NCI-H2227 (cell line): ENCODE measurements at regions not wholly inside any gene's neighbourhood (a gene's known extent, or its start where the extent isn't known, plus 50 kb on each side); places are given as distances from the start of the nearest gene placed in this dataset.

Source experiments
- DNase-seq: peaks from one replicate; lab custom pipeline; 2025; ENCODE audit not compliant: unreplicated experiment; lab: John Stamatoyannopoulos, UW

DNA sequence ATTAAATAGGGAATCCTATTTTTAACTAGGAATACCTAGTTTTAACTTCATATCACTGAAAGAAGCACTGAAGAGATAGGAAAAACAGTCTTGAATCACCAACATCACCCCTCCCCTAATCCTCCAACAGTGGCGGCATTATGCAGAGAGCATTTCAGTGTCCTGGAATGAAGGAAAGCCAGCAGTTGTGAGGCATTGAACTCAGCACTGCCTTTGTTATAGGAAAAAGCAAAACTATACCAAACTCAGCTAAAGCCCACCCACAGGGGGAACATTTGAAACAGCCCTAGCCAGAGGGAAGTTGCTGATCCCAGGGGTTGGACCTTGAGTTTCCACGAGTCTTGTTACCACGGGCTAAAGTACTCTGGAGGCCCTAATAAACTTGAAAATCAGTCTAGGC is 310.6 kb upstream of the EDIL3 start:
- DNase-seq: no peak

GRCh38 chr5:84693256-84693655 is 308.6 kb upstream of the EDIL3 start:
- no peak for DNase-seq

DNA sequence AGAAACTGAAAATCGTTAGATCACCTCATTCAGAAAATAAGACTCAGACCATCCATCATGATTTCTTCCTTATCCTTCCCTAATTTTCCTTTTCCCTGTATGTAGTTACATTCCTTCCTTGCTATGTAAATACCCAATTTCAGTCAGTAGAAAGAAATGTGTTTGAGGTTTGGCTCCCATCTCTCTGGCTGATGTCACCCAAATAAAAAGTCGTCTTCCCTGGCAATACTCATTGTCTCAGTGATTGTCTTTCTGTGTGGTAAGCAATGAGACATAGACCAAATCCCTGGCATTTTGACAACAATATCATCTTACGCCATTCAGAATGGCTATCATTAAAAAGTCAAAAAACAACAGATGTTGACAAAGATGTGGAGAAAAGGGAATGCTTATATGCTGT is 303.9 kb upstream of the EDIL3 start:
- no peak for DNase-seq

DNA sequence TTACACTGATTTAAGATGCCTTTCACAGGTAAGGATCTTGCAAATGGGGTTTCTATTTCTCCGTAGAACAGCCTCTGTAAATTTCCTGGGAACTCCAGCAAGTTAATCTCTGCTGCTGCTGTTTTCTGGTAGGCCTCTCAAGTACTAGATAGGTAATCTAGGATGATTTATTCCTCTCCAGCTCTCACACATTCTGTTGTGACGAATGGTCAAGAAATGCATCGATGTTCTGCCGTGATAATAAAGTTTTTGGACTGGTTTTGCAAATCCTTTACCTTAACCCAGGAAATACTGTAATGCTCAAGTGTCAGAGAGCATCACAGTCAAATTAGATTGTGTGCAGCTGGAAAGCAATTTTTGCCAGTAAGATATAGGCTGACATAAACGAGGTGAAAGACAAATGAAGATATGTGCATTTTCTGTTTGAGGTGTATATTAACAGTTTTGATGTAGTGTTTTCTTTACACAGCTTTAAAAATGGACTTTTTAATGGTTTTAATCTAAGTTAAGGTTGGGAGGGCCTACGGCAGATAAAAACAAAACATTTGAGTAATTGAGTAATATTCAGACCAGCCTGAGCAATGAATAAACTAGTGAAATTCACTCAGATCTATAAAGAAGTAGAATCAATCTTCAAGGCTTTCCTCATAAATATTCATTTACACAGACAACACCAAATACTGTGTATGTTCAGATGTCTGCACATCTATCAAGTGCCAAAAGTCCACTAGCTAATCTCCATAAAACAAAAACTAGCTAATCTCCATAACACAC is 300.6 kb upstream of the EDIL3 start:
- no peak for DNase-seq

DNA sequence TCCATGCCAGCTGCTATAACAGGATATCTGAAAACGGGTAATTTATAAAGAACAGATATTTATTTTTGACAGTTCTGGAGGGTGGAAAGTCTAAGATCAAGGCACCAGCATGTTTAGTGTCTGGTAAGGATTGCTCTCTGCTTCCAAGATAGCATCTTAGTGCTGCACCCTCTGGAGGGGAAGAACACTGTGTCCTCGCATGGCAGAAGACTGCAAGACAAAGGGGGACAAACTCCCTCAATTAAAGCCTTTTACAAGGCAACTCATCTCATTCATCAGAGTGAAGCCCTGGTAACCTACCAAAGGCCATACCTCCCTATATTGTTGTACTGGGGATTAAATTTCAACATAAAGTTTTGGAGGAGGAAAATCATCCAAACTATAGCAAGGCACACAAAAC is 298.9 kb upstream of the EDIL3 start:
- no peak for DNase-seq

GRCh38 chr5:84682531-84682930 is 297.9 kb upstream of the EDIL3 start:
- DNase-seq: no peak

DNA sequence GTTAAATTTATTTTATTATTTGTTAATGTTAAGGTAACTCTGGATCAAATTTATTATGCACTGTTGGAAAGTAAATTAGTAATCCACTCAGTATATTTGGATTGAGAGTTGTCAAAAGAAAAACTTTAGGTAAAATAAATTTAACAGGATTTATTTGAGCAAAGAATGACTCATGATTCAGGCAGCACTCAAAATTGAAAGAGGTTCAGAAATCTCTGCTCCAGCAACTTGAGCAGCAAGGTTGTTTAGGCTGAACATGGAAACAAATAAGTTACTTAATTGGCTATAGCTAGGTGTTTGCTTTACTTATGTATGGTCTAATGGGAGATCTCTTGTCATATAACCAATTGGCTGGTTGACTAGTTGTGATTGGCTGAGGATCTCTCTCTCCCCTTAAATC is 296.2 kb upstream of the EDIL3 start:
- no peak for DNase-seq

GRCh38 chr5:84673785-84674184 is 289.1 kb upstream of the EDIL3 start:
- DNase-seq: no peak

- DNase-seq: no peak
These were observed 282.9 kb upstream of the EDIL3 start for GRCh38 chr5:84667576-84667975.

DNA sequence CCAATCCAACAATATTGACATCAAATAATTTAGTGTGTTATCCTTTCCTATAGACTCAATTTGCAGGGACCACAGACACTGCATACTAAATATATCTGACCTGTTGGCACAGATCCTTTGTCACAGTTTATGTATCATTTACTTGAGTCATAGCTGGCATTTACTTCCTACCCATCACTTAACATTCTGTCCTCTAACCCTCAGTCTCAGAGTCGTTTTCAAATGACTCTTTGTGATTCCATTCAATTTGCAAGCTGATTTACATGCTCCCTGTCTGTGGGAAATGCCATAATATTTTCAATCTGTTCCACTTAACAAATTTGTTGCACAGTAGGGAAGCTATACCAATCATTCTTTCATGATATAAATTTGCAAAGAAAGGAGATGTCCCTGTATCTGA is 265.7 kb upstream of the EDIL3 start:
- DNase-seq: no peak

DNA sequence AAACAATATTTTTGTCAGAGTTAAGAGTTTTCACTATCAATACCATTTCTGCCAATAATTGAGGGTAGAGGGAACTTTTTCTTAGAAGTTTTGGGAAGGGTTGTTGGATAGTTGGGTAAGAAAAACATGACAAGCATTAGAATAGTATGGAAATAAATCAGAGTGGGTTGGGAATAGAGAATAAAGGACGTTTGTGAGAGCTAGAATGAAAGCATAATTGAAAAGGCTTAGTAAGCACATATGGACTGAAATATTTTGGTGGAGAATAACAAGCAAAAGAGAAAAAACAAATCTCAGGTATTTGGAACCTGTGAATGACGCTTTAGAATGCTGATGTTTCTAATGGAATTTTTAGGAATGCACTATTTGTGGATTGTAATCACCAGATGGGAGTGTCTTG is 262.9 kb upstream of the EDIL3 start:
- no peak for DNase-seq

GRCh38 chr5:84642795-84643194 is 258.1 kb upstream of the EDIL3 start:
- DNase-seq: no peak

- DNase-seq: no peak
These were observed 257.6 kb upstream of the EDIL3 start for GRCh38 chr5:84642324-84642723.

DNA sequence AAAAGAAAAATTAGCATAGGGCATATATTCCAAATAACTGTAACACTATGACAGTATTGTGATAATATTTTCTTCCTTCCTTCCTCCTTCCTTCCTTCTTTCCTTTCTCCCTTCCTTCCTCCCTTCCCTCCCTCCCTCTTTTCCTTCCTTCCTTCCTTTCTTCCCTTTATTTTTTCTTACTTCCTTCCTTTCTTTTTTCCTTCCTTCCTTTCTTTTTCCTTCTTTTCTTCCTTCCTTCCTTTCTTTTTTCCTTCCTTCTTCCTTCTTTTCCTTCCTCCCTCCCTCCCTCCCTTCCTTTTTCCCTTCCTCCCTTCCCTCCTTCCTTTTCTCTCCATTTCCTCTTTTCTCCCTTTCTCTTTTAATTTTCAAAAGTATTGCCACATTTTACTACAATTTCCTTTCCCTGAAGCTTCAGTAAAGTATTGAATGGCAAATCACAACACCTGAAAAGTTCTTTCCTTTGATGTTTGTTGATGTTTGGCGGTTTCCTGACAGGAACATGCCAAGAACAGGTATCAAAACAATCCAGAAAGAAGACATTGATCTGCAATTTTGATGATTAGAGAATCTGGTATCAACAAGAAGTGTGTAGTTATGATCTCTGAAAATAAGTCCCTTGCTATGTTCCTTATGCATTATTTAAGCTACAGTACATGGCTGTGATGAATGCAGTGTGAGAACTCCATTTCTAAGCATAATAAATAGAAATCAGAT is 253.1 kb upstream of the EDIL3 start:
- no peak for DNase-seq

GRCh38 chr5:84635235-84636055 is 250.8 kb upstream of the EDIL3 start:
- DNase-seq: no peak

GRCh38 chr5:84634256-84634655 is 249.6 kb upstream of the EDIL3 start:
- DNase-seq: no peak

DNA sequence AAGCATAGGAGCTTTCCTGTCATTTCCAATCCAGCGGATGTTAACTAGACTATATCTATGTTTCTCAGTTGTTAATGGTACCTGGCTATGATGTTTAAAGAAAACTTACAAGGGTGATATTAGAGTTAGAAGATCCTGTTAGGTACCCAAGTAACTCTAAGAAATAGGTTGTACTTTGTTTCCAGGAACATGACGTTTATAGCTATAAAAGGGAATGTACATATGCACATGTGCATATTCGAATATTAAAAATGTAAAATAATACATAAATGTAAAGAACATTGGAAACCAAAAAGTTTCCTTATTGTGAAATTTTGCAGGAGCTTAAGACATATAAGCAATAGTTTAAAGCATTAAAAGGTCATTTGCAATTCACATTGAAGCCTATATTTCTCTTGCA is 247.7 kb upstream of the EDIL3 start:
- no peak for DNase-seq

GRCh38 chr5:84628918-84629317 is 244.2 kb upstream of the EDIL3 start:
- DNase-seq: no peak

DNA sequence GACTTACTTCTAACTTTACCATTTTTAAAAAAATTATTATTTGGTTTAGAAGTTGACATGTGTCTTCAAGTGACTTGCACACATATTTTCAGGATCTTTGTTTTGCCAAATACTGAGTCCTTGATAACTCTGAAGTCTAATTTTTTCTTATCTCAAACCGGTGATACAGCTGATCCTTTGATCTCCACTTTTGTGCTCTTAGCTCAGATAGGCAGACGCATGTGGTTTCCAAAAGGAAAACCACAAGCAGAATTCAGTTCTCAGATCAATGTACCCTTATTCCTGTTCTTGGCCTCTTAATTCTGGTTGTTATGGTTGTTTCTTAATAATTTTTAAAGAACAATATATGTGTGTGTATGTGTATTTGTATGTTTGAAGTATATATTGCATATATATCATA is 238.3 kb upstream of the EDIL3 start:
- DNase-seq: no peak

- no peak for DNase-seq
These were observed 237.8 kb upstream of the EDIL3 start for GRCh38 chr5:84622461-84622860.

- no peak for DNase-seq
These were observed 233.6 kb upstream of the EDIL3 start for GRCh38 chr5:84618262-84618661.

DNA sequence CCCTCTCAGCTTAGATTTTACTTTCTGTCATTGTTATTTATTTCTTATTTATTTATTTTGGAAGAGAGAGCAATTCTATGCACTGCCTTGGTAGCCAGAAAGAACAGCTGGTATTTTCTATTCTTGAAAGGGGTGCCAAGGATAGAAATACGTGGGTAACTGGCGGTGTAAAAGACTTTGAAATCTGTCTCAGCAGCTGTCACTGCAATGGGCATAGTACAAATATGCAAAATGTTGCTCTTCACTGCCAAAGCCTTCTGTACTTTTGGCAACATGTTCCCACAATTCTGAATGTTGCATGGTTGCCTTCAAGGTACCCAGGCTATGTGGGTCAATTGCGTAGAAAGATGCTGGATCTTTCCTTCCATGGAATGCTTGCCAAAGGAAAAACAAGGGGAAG is 230.2 kb upstream of the EDIL3 start:
- no peak for DNase-seq
